ENCODE measurements at regions not wholly inside any gene's neighbourhood (a gene's known extent, or its start where the extent isn't known, plus 50 kb on each side); places are given as distances from the start of the nearest gene placed in this dataset.

DNA sequence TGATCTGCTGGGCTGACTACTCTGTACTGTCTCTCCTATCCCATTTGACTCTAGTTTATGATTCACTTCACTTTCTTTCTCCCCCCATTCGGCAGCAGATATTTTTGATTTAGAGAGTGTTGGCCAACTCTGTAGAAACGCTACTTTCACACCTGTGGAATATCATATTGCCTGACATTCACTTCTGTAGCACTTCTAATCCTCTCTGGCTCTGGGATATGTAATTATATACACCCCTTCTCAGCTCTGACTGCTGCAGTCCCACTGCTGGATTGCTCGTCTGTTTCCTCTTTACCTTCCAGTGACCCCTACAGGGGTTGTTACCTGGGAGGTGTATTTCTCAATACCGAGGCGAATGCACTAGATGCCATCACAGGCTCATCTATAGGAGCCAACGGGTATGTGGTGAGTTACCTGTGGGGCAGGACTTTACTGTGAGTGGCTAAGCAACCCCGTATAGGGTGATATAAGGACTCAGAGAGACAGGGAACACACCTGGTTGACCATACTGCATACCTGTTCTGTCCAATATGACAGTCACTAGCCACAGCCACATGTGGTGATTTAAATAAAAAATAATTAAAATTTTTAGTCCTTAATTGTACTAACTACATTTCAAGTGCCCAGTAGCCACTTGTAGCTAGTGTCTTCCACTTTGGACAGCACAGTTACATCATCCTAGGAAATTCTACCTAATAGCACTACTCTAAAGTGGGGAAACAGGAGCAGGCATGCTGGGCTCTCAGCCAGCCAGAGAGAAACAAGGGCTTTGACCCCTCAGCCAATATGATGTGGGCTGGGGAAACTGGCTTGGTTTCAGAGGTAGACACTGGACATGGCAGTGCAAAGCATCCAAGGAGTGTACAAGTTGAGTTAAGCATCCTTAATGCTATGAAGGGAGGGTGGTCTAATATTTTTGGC, 95.0 kb downstream of the C12orf75 start:
- TF ChIP-seq, protein P1, sequence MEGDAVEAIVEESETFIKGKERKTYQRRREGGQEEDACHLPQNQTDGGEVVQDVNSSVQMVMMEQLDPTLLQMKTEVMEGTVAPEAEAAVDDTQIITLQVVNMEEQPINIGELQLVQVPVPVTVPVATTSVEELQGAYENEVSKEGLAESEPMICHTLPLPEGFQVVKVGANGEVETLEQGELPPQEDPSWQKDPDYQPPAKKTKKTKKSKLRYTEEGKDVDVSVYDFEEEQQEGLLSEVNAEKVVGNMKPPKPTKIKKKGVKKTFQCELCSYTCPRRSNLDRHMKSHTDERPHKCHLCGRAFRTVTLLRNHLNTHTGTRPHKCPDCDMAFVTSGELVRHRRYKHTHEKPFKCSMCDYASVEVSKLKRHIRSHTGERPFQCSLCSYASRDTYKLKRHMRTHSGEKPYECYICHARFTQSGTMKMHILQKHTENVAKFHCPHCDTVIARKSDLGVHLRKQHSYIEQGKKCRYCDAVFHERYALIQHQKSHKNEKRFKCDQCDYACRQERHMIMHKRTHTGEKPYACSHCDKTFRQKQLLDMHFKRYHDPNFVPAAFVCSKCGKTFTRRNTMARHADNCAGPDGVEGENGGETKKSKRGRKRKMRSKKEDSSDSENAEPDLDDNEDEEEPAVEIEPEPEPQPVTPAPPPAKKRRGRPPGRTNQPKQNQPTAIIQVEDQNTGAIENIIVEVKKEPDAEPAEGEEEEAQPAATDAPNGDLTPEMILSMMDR (IDR thresholded peaks at IDR 0.05 in 2 of 3, conservative IDR thresholded peaks at IDR 0.05 in 1 of 3; ENCODE audit: borderline replicate concordance in 1 of 3, insufficient read depth in 1 of 3, low read depth in 2 of 3, low read length in 2 of 3) = no peak
- no peak for TF ChIP-seq TCF7L2 (IDR thresholded peaks at IDR 0.05; ENCODE audit: borderline replicate concordance, extremely low read depth, insufficient read depth, insufficient read length)
- TF ChIP-seq, protein P2, sequence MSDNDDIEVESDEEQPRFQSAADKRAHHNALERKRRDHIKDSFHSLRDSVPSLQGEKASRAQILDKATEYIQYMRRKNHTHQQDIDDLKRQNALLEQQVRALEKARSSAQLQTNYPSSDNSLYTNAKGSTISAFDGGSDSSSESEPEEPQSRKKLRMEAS (IDR thresholded peaks at IDR 0.05) = no peak
- no peak for TF ChIP-seq POLR2AphosphoS5 (IDR thresholded peaks at IDR 0.05; ENCODE audit: low read depth, low read length)
- no peak for TF ChIP-seq POLR2A (IDR thresholded peaks at IDR 0.05; ENCODE audit: borderline replicate concordance, extremely low read depth, insufficient read depth, insufficient read length)
- TF ChIP-seq, protein P3, sequence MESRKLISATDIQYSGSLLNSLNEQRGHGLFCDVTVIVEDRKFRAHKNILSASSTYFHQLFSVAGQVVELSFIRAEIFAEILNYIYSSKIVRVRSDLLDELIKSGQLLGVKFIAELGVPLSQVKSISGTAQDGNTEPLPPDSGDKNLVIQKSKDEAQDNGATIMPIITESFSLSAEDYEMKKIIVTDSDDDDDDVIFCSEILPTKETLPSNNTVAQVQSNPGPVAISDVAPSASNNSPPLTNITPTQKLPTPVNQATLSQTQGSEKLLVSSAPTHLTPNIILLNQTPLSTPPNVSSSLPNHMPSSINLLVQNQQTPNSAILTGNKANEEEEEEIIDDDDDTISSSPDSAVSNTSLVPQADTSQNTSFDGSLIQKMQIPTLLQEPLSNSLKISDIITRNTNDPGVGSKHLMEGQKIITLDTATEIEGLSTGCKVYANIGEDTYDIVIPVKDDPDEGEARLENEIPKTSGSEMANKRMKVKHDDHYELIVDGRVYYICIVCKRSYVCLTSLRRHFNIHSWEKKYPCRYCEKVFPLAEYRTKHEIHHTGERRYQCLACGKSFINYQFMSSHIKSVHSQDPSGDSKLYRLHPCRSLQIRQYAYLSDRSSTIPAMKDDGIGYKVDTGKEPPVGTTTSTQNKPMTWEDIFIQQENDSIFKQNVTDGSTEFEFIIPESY (IDR thresholded peaks at IDR 0.05; ENCODE audit: extremely low read depth, insufficient replicate concordance, low read length) = no peak
- no peak for TF ChIP-seq ELF1 (IDR thresholded peaks at IDR 0.05; ENCODE audit: borderline replicate concordance, low read depth)
- no peak for TF ChIP-seq CEBPB (IDR thresholded peaks at IDR 0.05; ENCODE audit: low read depth)
- TF ChIP-seq YY1 (IDR thresholded peaks at IDR 0.05; ENCODE audit: extremely low read depth, insufficient replicate concordance, low read depth, low read length) = no peak
- no peak for TF ChIP-seq EZH2phosphoT487 (IDR thresholded peaks at IDR 0.05; ENCODE audit: borderline replicate concordance)
- TF ChIP-seq, protein P4, sequence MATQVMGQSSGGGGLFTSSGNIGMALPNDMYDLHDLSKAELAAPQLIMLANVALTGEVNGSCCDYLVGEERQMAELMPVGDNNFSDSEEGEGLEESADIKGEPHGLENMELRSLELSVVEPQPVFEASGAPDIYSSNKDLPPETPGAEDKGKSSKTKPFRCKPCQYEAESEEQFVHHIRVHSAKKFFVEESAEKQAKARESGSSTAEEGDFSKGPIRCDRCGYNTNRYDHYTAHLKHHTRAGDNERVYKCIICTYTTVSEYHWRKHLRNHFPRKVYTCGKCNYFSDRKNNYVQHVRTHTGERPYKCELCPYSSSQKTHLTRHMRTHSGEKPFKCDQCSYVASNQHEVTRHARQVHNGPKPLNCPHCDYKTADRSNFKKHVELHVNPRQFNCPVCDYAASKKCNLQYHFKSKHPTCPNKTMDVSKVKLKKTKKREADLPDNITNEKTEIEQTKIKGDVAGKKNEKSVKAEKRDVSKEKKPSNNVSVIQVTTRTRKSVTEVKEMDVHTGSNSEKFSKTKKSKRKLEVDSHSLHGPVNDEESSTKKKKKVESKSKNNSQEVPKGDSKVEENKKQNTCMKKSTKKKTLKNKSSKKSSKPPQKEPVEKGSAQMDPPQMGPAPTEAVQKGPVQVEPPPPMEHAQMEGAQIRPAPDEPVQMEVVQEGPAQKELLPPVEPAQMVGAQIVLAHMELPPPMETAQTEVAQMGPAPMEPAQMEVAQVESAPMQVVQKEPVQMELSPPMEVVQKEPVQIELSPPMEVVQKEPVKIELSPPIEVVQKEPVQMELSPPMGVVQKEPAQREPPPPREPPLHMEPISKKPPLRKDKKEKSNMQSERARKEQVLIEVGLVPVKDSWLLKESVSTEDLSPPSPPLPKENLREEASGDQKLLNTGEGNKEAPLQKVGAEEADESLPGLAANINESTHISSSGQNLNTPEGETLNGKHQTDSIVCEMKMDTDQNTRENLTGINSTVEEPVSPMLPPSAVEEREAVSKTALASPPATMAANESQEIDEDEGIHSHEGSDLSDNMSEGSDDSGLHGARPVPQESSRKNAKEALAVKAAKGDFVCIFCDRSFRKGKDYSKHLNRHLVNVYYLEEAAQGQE (IDR thresholded peaks at IDR 0.05; ENCODE audit: low read depth) = no peak
